ENCODE measurements at regions not wholly inside any gene's neighbourhood (a gene's known extent, or its start where the extent isn't known, plus 50 kb on each side); places are given as distances from the start of the nearest gene placed in this dataset.

DNA sequence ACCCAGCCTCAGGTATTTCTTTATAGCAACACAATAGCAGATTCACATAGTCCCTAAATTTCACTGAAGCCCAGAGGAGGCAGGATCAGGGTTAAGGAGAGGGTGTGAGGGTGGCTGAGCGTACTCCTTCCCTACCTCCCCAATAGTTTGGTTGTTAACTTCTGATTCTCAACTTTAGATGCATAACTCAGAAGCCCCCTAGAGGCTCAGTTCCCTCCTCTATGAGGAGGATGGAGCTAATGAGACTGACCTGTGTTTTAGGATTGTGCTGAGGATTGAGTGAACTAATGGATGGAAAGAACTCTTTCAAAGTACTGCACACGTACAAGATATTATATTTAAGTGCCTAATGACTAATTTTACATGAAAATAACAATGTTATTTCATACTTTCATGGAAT is 249.3 kb upstream of the SOX14 start:
- CTCF ChIA-PET, result no interaction called here
- DNase-seq (ENCODE audit: low read depth), result no peak
- POLR2A ChIA-PET, result no interaction called here

GRCh38 chr3:137519602-137520001 is 244.5 kb upstream of the SOX14 start:
- no peaks in the 10 kb centered on the region for H3K27me3 ChIP-seq (ENCODE audit: control insufficient read depth, insufficient read depth, low read length)
- TF ChIP-seq, protein P1, sequence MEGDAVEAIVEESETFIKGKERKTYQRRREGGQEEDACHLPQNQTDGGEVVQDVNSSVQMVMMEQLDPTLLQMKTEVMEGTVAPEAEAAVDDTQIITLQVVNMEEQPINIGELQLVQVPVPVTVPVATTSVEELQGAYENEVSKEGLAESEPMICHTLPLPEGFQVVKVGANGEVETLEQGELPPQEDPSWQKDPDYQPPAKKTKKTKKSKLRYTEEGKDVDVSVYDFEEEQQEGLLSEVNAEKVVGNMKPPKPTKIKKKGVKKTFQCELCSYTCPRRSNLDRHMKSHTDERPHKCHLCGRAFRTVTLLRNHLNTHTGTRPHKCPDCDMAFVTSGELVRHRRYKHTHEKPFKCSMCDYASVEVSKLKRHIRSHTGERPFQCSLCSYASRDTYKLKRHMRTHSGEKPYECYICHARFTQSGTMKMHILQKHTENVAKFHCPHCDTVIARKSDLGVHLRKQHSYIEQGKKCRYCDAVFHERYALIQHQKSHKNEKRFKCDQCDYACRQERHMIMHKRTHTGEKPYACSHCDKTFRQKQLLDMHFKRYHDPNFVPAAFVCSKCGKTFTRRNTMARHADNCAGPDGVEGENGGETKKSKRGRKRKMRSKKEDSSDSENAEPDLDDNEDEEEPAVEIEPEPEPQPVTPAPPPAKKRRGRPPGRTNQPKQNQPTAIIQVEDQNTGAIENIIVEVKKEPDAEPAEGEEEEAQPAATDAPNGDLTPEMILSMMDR (IDR thresholded peaks at IDR 0.05; ENCODE audit: insufficient read depth, low read depth, low read length), result no peak
- ChIA-PET CTCF (no interaction called here), POLR2A (no interaction called here)
- DNase-seq (ENCODE audit: low read depth), result no peak
- no peak overlapping the region for H3K4me3 ChIP-seq (ENCODE audit: low read depth, low read length)
- no peaks in the 10 kb centered on the region for H3K36me3 ChIP-seq (ENCODE audit: control insufficient read depth, insufficient read depth, low read length)

More for the DNA sequence above, 249.3 kb upstream of the SOX14 start:
- H3K36me3 ChIP-seq (ENCODE audit: control insufficient read depth, insufficient read depth, low read length), result no peaks in the 10 kb centered on the region
- no peaks in the 10 kb centered on the region for H3K27me3 ChIP-seq (ENCODE audit: control insufficient read depth, insufficient read depth, low read length)
- TF ChIP-seq, protein P1 (IDR thresholded peaks at IDR 0.05; ENCODE audit: insufficient read depth, low read depth, low read length), result no peak
- no peak overlapping the region for H3K4me3 ChIP-seq (ENCODE audit: low read depth, low read length)

- DNase-seq (ENCODE audit: low read depth), result no peak
- no peaks in the 10 kb centered on the region for H3K27me3 ChIP-seq (ENCODE audit: control insufficient read depth, insufficient read depth, low read length)
- H3K36me3 ChIP-seq (ENCODE audit: control insufficient read depth, insufficient read depth, low read length), result no peaks in the 10 kb centered on the region
- CTCF ChIA-PET, result no interaction called here
- POLR2A ChIA-PET, result no interaction called here
- TF ChIP-seq, protein P1 (IDR thresholded peaks at IDR 0.05; ENCODE audit: insufficient read depth, low read depth, low read length), result no peak
- no peak overlapping the region for H3K4me3 ChIP-seq (ENCODE audit: low read depth, low read length)
These were observed 239.4 kb upstream of the SOX14 start for GRCh38 chr3:137524751-137525150.

GRCh38 chr3:137525471-137525870 is 238.6 kb upstream of the SOX14 start:
- CTCF ChIA-PET, result no interaction called here
- POLR2A ChIA-PET, result no interaction called here
- H3K27me3 ChIP-seq (ENCODE audit: control insufficient read depth, insufficient read depth, low read length), result no peaks in the 10 kb centered on the region
- H3K4me3 ChIP-seq (ENCODE audit: low read depth, low read length), result no peak overlapping the region
- TF ChIP-seq, protein P1 (IDR thresholded peaks at IDR 0.05; ENCODE audit: insufficient read depth, low read depth, low read length), result no peak
- no peak for DNase-seq (ENCODE audit: low read depth)
- H3K36me3 ChIP-seq (ENCODE audit: control insufficient read depth, insufficient read depth, low read length), result no peaks in the 10 kb centered on the region

DNA sequence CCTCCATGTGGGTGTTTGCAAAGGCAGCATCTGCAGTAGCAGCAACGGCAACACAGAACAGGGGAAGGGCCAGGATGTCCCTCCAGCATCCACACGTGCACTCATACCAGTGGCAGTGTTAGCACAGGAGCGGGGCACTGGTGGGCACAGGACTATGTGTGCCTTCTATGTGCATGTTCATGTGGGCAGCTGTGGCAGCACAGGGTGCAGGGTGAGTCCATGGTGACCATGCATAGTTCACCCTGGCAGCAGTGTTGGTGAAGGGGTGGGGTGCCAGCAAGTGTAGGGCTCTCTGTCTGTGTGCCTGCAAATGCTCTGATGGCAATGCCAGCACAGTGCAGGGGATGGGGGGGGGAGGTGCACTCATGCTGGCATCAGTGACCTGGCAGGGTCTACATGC is 222.1 kb upstream of the SOX14 start:
- no peak for DNase-seq (ENCODE audit: low read depth)
- TF ChIP-seq, protein P1 (IDR thresholded peaks at IDR 0.05; ENCODE audit: insufficient read depth, low read depth, low read length), result no peak
- Histone ChIP-seq H3K36me3 (ENCODE audit: control insufficient read depth, insufficient read depth, low read length) (no peaks in the 10 kb centered on the region), H3K27me3 (ENCODE audit: control insufficient read depth, insufficient read depth, low read length) (no peaks in the 10 kb centered on the region), H3K4me3 (ENCODE audit: low read depth, low read length) (no peak overlapping the region)
- CTCF ChIA-PET, result no interaction called here
- POLR2A ChIA-PET, result no interaction called here
